Rectal smooth muscle tissue (tissue), 1 donor: ENCODE measurements at regions not wholly inside any gene's neighbourhood (a gene's known extent, or its start where the extent isn't known, plus 50 kb on each side); places are given as distances from the start of the nearest gene placed in this dataset.
"Not testable (repeated sequence)": the region's sequence is repeated elsewhere in the genome, so short reads cannot be mapped to it uniquely, and the experiment has no call there.

Experiments
- H3K27ac ChIP-seq: one replicate; pipeline ENCODE4 v1.7.0; 2013; ENCODE audit warnings: low read depth, low read length, inconsistent platforms
- H3K27me3 ChIP-seq: one replicate; pipeline ENCODE4 v1.7.0; 2013; ENCODE audit warnings: low read length; ENCODE audit not compliant: control insufficient read depth, insufficient read depth
- H3K36me3 ChIP-seq: one replicate; pipeline ENCODE4 v1.7.0; 2013; ENCODE audit warnings: low read length; ENCODE audit not compliant: control insufficient read depth, insufficient read depth
- H3K4me1 ChIP-seq: one replicate; pipeline ENCODE4 v1.7.0; 2013; ENCODE audit warnings: low read length; ENCODE audit not compliant: control insufficient read depth, insufficient read depth
- H3K4me3 ChIP-seq: one replicate; pipeline ENCODE4 v1.7.0; 2013; ENCODE audit warnings: low read length
- H3K9ac ChIP-seq: one replicate; pipeline ENCODE4 v1.7.0; 2013; ENCODE audit warnings: low read length

GRCh38 chrX:40373025-40373424, 207.7 kb upstream of the ATP6AP2 start:
- peaks cover 4% of the 10 kb centered on the region for H3K27me3 ChIP-seq
- H3K4me1 ChIP-seq, result no peaks in the 10 kb centered on the region
- no peak overlapping the region for H3K9ac ChIP-seq
- H3K36me3 ChIP-seq, result no peaks in the 10 kb centered on the region
- no peak overlapping the region for H3K4me3 ChIP-seq
- no peak overlapping the region for H3K27ac ChIP-seq

GRCh38 chrX:40371376-40371775, 209.4 kb upstream of the ATP6AP2 start:
- Histone ChIP-seq H3K4me3 (no peak overlapping the region), H3K9ac (no peak overlapping the region), H3K27ac (no peak overlapping the region), H3K4me1 (no peaks in the 10 kb centered on the region), H3K27me3 (peaks cover 4% of the 10 kb centered on the region), H3K36me3 (no peaks in the 10 kb centered on the region)

- no peaks in the 10 kb centered on the region for H3K4me1 ChIP-seq
- H3K27me3 ChIP-seq, result peaks cover 2% of the 10 kb centered on the region
- H3K9ac ChIP-seq, result no peak overlapping the region
- H3K27ac ChIP-seq, result no peak overlapping the region
- H3K4me3 ChIP-seq, result no peak overlapping the region
- no peaks in the 10 kb centered on the region for H3K36me3 ChIP-seq
Observed at GRCh38 chrX:40368611-40369061, 212.1 kb upstream of the ATP6AP2 start.

- H3K27me3 ChIP-seq, result peaks cover 2% of the 10 kb centered on the region
- H3K27ac ChIP-seq, result no peak overlapping the region
- no peak overlapping the region for H3K9ac ChIP-seq
- H3K4me1 ChIP-seq, result no peaks in the 10 kb centered on the region
- H3K4me3 ChIP-seq, result no peak overlapping the region
- H3K36me3 ChIP-seq, result no peaks in the 10 kb centered on the region
Observed at GRCh38 chrX:40366661-40367060, 214.1 kb upstream of the ATP6AP2 start.

- H3K4me1 ChIP-seq, H3K27me3 ChIP-seq, H3K27ac ChIP-seq, H3K36me3 ChIP-seq, H3K4me3 ChIP-seq, H3K9ac ChIP-seq: not testable (repeated sequence)
Observed at GRCh38 chrX:40362291-40362690, 218.5 kb upstream of the ATP6AP2 start.

- H3K9ac ChIP-seq, result no peak overlapping the region
- H3K4me3 ChIP-seq, result no peak overlapping the region
- no peaks in the 10 kb centered on the region for H3K36me3 ChIP-seq
- no peaks in the 10 kb centered on the region for H3K4me1 ChIP-seq
- H3K27me3 ChIP-seq, result no peaks in the 10 kb centered on the region
- no peak overlapping the region for H3K27ac ChIP-seq
Observed at GRCh38 chrX:40360557-40360956, 220.2 kb upstream of the ATP6AP2 start.

GRCh38 chrX:40359593-40359992, 221.2 kb upstream of the ATP6AP2 start:
- H3K4me3 ChIP-seq, result no peak overlapping the region
- H3K4me1 ChIP-seq, result no peaks in the 10 kb centered on the region
- no peak overlapping the region for H3K9ac ChIP-seq
- no peaks in the 10 kb centered on the region for H3K36me3 ChIP-seq
- no peaks in the 10 kb centered on the region for H3K27me3 ChIP-seq
- H3K27ac ChIP-seq, result no peak overlapping the region

- H3K27ac ChIP-seq, result no peak overlapping the region
- no peaks in the 10 kb centered on the region for H3K36me3 ChIP-seq
- no peaks in the 10 kb centered on the region for H3K4me1 ChIP-seq
- H3K27me3 ChIP-seq, result no peaks in the 10 kb centered on the region
- H3K9ac ChIP-seq, result no peak overlapping the region
- no peak overlapping the region for H3K4me3 ChIP-seq
Observed at GRCh38 chrX:40358994-40359393, 221.8 kb upstream of the ATP6AP2 start.

- Histone ChIP-seq H3K9ac (no peak overlapping the region), H3K27me3 (no peaks in the 10 kb centered on the region), H3K4me3 (no peak overlapping the region), H3K4me1 (no peaks in the 10 kb centered on the region), H3K27ac (no peak overlapping the region), H3K36me3 (no peaks in the 10 kb centered on the region)
Observed at GRCh38 chrX:40349251-40349650, 231.5 kb upstream of the ATP6AP2 start.

- H3K27me3 ChIP-seq, result no peaks in the 10 kb centered on the region
- H3K36me3 ChIP-seq, result no peaks in the 10 kb centered on the region
- no peaks in the 10 kb centered on the region for H3K4me1 ChIP-seq
- H3K4me3 ChIP-seq, result no peak overlapping the region
- no peak overlapping the region for H3K27ac ChIP-seq
- H3K9ac ChIP-seq, result no peak overlapping the region
Observed at GRCh38 chrX:40346379-40346778, 234.4 kb upstream of the ATP6AP2 start.

- H3K4me1 ChIP-seq, result no peaks in the 10 kb centered on the region
- no peak overlapping the region for H3K4me3 ChIP-seq
- H3K27ac ChIP-seq, result no peak overlapping the region
- no peaks in the 10 kb centered on the region for H3K36me3 ChIP-seq
- no peaks in the 10 kb centered on the region for H3K27me3 ChIP-seq
- no peak overlapping the region for H3K9ac ChIP-seq
Observed at GRCh38 chrX:40343319-40343718, 237.5 kb upstream of the ATP6AP2 start.

GRCh38 chrX:40340116-40340515, 240.7 kb upstream of the ATP6AP2 start:
- H3K27me3 ChIP-seq, result no peaks in the 10 kb centered on the region
- no peak overlapping the region for H3K4me3 ChIP-seq
- no peak overlapping the region for H3K27ac ChIP-seq
- no peaks in the 10 kb centered on the region for H3K36me3 ChIP-seq
- H3K4me1 ChIP-seq, result no peaks in the 10 kb centered on the region
- H3K9ac ChIP-seq, result no peak overlapping the region

GRCh38 chrX:40333344-40333743, 235.6 kb upstream of the BCOR start:
- Histone ChIP-seq H3K9ac (no peak overlapping the region), H3K27ac (no peak overlapping the region), H3K27me3 (no peaks in the 10 kb centered on the region), H3K36me3 (no peaks in the 10 kb centered on the region), H3K4me1 (no peaks in the 10 kb centered on the region), H3K4me3 (no peak overlapping the region)
